GM19452 (cell line): ENCODE measurements at regions not wholly inside any gene's neighbourhood (a gene's known extent, or its start where the extent isn't known, plus 50 kb on each side); places are given as distances from the start of the nearest gene placed in this dataset.
A peak's percentile ranks its signal among the peaks of the same experiment; 100 is the strongest.

Experiments used
- ATAC-seq: cut with Tn5 transposase; IDR thresholded peaks from one replicate; pipeline ENCODE4 v1.9.1; 2021; ENCODE audit not compliant: unreplicated experiment

DNA sequence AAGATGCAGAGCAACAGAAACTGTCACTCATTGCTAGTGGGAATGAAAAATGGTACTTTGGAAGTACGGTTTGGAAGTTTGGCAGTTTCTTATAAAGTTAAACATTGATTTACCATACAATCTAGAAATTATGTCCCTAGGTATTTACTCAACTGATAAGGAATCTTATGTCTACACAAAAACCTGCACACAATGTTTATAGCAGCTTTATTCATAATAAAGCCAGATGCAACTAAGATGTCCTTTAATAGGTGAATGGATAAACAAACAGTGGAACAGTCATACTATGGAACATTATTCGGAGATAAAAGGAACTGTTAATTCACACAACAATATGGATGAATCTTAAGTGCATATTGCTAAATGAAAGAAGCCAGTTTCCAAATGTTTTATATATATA is 96.2 kb upstream of the SIRPA start:
- no peak for ATAC-seq

DNA sequence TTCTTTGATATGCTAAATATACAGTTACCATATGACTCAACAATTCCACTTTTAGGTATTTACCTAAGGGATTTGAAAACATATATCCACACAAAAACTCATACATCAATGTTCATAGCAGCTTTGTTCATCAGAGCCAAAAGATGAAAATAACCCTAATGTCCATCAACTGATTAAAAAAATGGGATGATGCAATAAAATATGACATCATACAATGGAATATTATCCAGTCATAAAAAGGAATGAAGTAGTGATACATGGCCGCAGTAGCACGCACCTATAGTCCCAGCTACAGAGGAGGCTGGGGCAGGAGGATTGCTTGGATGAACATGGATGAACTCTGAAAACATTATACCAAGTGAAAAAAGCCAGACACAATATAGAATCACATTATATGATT is 101.4 kb upstream of the SIRPA start:
- ATAC-seq = no peak

DNA sequence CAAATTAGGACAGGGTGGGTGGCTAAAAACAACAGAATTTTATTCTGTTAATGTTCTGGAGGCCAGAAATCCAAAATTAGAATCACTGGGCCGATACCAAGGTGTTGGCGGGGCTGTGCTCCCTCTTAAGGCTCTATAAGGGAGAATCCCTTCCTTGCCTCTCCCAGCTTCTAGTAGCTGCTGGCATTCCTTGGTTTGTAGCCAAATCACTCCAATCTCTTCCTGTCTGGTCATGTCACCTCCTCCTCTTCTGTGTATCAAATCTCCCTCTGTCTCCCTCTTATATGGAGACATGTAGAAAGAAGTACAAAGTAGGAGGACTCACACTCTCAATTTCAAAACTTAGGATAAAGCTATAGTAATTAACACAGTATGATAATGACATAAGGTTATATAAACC is 102.9 kb upstream of the SIRPA start:
- no peak for ATAC-seq

DNA sequence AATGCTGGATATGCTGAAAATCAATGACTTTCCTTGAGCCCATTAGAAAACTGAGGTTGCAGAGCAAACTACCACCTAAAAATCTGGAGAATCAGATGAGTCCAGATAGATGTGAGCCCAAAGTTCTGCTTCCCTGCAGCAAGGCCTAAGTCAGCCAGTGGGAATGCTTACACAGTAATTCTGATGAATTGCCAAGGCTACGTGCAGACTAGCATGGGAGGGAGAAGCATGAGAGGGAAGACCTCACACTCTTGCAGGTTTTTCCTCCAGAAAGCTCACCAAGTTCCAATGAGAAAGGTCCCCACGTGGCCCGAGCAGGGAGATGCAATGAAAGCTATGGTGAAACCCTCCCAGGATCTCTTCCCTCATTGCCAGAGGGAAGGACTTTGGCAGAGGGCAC is 104.8 kb upstream of the SIRPA start:
- ATAC-seq = no peak

DNA sequence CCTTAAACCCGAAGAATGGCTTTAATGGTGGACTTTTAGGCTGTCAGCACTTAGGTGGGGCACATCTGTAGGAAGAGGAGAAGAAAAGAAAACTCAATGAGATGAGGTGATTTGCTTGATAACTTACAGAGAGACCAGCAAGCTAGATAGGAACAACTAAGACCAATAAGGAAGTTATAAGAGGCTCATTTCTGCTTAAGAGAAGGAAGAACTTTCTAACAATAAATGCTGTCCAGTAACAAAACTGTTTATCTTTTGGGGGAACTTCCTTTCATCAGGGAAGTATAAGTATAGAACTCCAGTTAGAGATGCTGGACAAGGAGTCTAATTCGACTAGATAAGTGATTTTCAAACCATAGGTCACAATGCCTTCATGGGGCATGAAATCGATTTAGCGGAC is 107.2 kb upstream of the SIRPA start:
- ATAC-seq = no peak

DNA sequence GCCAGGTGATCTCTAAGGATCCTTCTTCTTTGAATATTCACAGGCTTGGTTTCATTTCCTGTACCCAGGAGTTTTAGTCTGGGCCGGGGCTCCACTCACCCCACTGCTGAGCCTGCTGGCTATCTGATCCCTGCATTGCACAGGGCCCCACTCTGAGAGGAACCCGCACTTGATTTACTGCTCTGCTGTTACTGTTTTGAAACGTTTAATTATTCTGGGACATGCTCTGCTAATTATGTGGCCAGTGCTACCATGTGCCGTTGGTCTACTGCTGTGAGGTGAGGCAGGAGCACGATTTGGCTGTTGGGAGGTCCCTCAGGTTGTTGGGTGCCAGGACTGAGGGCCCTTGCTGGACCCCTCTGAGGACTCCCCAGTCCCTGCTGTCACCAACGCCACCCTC is 108.7 kb upstream of the SIRPA start:
- no peak for ATAC-seq

DNA sequence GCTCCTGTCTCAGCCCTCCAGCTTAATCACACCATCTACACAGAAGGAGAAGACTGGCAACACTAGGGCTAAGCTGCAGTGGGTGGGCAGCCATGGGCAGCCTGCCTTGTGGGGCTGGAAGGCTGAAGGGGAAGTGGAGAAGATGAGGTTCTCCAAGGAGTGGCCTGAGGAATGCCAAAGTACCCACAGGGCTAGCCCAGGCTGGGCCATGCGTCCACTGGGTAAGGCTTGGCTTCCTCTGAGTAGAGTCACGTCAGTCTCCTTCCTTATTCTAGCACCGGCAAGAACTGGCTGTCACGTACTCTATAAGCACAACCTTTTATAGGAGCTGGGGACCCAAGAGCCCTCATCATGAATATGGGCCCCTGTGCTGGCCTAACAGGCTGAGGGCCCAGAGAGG is 110.6 kb upstream of the SIRPA start:
- no peak for ATAC-seq

DNA sequence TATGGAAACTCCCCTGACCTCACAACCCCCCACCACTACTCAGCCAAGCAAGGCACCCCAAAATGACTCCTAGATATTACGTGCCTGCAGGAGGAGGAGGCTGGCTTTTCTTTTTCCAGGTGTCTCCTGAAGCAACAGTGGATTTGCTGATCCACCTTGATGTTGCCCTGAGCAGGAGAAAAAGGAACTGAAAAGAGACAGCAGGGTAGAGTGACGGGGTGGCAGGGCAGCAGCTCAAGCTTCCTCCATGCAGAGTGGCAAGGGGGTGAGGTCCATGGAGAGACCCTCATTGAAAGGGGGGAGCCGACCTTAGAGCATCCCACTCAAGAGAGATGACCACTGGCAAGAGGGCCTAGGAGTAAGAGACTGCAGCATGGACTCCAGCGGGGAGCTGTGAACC is 112.0 kb upstream of the SIRPA start:
- ATAC-seq = no peak

DNA sequence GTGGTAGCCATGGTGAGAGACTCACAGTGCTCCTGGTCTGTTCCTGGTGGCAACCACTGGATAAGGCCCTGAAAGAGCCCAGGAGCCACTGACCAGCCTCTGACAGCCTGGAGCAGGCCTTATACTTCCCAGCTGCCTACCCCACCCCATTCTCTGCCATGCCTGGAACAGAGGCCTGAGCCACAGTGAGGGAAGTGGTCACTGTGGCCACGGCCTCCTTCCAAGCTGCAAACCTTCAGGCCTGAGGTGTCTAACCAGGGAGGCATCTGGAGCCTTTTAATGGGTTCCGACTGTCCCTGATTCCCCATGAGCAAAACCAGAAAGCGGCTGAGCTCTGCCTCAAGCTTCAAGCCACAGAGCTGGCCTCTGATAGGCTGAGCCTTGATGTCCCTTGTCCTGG is 113.0 kb upstream of the SIRPA start:
- no peak for ATAC-seq

DNA sequence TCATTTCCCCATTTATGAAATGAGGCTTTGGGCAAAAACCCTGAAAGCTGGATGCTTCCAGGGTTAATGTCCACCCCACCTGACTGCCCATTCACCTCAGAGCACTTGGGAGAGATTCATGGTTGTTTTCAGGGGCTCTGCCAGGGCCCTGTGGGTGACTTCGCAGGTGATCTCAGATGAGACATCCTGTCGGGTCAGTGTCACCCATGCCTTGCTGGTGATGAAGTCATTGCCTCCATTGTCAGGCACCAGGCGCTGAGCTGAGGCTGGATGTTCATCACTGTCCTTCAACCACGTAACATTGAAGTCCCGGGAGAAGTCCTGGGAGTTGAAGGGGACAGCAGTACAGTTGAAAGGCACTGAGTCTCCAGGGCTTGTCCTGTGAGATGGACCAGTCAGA is 115.6 kb upstream of the SIRPA start:
- ATAC-seq = no peak

DNA sequence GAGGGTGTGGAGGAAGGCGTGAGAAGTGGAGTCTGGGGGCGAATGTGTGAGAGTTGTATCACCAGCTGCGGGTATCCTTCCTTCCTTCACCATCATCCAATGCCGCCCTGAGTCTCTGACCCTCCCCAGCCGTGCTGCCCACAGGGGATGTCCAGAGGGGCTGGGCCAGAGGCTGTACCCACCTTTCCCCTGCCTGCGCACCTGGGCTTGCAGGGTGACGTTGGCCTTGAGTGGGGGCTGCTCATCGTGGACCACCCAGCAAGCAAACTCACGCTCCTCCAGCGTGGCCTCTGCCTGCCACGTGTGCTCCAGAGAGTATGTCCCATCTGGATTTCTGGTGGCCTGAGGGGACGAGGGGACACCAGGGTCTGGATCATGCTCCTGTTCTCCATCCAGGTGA is 116.9 kb upstream of the SIRPA start:
- no peak for ATAC-seq

DNA sequence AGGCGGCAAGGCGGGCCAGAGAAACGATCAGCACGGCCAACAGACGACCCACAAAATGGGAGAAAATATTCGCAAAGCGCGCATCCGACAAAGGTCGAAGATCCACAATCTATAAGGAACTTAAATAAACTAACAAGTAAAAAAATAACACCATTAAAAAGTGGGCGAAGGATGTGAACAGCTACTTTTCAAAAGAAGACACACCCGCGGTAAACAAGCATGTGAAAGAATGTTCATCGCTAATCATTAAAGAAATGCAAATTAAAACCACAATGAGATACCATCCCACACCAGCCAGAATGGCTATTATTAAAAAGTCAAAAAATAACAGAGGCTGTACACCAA is 117.8 kb upstream of the SIRPA start:
- no peak for ATAC-seq

DNA sequence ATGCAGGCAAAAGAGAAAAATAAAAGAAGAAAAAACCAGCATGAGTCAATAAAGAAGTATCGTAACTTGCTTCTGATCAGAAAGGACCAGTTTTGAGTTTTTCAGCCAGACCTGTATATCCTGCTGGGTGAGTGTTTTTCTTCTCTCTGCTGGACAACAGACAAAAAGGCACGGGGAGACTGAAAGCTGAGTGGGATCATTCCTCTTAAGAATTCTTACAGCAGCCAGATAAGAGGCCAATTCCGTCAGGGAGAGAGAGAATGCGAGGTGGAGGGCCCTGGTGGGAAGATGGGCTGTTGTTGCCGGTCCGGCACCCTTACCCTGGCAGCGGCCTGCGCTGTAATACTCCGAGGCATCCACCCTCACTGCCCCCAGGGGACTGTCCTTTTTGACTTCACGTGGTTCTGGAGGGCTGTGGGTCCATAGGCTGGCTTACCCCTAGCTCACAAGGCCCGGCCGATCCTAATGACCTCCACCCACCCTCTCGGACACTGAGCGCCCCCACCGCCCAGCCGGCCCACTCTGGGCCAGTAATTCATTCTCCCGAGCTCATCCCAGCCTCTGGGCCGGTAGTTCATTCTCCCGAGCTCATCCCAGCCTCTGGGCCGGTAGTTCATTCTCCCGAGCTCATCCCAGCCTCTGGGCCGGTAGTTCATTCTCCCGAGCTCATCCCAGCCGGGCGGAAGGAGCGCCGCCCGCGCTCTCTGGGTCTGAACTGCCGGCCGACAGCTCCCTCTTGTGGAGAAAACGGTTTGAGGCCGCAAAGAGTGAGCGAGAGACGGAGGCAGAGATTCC is 118.3 kb upstream of the SIRPA start:
- no peak for ATAC-seq

DNA sequence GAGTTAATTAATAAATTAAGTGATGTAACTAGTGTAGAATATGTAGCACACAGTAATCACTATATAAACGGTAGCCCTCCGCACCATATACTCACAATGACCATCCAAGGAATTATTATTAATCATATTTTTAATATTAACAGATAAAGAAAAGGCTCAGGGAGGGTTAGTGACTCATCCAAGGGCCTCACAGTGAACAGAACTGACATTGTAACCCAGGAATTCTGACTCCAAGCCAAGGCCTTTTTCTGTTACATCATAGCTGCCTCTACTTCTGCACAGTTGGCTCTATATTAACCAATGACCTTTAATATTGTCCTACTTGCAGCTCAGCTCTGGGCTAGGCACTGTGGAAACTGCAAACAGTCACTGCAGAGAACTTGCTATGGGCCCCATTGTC is 117.5 kb upstream of the SIRPG start:
- no peak for ATAC-seq

DNA sequence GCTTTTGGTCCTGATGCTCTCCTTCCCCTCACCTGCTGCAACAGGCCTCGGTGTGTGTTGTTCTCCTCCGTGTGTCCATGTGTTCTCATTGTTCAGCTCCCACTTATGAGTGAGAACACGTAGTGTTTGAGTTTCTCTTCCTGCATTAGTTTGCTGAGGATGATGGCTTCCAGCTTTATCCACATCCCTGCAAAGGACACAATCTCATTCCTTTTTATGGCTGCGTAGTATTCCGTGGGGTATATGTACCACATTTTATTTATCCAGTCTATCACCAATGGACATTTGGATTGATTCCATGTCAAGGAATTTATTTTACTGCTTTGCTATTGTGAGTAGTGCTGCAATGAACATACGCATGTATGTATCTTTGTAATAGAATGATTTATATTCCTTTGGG is 116.9 kb upstream of the SIRPG start:
- ATAC-seq = no peak

DNA sequence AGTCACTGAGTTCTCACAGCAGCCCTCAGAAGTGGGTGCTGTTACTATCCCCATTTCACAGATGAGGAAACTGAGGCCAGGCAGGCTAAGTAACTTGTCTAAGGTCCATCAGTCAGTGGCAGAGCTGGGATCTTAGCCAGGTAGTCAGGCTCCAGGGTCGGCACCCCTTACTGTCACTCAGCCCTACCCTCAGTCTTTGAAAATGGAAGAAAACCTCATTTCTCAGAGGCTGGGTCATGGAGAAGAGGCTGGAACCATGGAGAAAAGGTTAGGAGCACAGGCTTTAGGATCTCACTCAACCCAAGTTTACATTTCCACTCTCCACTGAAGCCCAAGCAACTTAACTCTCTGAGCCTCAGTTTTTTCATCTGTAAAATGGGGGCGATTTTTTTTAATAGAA is 116.2 kb upstream of the SIRPG start:
- ATAC-seq = no peak

DNA sequence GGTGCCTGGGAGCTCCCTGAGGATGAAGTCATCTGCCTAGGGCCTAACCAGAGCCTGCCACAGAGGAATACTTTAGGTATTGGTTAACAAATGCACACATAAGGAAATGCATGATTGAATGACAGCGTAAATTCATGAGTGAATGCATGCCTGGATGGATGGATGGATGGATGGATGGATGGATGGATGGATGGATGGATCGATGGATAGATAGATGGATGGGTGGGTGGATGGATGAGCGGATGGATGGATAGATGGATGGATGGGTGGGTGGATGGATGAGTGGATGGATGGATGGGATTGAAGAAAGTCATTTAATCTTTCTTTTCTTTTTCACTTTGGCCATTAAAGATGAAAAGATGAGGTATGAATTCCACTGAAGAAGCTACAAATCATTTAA is 111.9 kb upstream of the SIRPG start:
- no peak for ATAC-seq

DNA sequence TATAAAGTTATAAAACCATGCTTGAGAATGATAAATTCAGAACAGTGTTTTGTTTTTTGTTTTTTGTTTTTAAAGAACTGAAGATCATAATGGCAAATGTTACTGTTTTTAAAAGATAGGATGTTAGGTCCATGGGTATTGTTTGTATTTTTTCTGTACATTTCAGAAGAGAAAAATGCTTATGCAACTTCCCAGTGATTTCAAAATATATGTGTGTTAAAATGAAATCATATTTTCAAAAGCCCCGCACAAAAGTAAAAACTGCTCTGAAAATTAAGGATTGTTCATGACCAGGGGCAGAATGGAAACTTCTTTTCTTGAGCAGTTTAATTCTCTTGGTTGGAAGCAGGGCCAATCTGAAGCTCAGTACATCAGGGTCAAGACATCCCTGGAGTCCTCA is 109.2 kb upstream of the SIRPG start:
- ATAC-seq = no peak

DNA sequence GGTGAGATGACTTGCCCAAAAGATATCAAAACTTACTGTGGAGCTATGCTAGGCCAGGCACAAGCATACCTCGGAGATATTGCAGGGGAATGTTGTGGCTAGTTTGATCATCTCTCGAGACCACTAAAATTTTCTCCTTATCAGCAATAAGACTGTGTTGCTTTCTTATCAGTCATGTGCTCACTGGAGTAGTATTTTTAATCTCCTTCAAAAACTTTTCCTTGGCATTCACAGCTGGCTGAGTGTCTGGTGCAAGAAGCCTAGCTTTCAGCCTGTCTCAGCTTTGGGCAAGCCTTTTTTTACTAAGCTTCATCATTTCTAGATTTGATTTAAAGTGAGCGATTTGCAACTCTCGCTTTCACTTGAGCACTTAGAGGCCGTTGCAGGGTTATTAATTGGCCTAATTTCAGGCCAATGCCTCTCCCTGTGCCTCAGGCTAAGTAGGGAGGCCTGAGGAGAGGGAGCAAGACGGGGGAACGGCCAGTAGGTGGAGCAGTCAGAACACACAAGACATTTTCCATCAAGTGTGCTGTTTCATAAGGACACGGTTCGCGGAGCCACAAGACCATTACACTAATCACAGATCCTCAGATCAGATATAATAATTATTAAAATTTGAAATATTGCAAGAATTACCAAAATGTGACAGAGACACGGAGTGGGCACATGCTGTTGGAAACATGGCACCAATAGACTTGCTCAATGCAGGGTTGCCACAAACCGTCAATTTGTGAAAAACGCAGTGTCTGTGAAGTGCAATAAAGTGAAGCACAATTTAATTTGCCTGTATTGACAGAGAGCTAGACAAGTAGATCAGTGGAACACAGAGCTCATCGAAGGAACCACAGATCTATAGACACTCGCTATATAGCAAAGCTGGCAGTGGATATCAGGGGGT is 106.8 kb upstream of the SIRPG start:
- peak; percentile 74 for ATAC-seq

DNA sequence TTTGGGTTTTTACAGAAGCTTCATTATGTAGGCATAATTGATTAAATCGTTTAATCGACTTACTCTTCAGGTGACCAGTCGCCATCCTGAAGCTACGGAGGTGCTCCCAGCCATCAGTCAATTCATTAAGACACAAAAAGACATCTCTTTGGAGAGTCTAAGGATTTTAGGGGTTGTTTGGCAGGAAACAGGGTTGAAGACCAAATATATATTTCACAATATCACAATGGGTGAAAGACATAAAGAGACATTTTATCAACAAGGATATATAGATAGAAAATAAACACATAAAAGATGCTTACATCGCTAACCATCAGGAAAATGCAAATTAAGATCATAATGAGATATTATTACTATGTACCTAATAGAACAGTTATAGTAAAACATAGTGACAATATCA is 104.0 kb upstream of the SIRPG start:
- ATAC-seq = no peak

DNA sequence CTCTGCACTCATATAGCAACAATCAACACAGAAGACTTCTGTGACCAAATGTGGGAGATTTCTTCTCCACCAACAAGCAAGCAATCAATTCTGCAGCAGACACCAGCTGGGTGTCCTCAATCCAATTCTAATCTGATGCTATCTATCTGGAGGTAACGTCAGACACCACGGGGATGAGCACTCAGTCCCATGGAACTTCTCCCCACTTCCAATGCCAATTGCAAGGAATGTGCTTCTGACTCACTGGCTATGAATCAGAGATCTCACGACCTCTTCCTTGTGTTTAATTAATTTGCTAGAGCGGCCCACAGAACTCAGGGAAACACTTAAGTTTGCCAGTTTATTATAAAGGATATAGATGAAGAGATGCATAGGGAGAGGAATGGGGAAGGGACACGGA is 103.5 kb upstream of the SIRPG start:
- ATAC-seq = no peak

DNA sequence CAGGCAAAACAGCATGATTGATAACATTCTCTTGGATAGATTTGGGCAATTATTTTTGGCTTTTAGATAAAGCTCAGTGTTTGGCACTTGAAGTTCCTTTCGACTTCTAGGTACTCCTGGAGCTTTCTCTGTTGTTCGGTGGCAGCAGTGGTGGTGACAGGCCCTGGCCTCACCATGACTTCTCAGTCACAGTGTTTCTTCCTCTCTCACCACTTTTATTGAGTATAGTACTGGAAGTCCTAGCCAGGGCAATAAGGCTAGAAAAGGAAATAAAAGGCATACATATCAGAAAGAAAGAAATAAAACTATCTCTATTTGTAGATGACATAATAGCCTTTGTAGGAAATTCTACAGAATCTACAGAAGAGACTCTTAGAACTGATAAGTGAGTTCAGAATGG is 101.2 kb upstream of the SIRPG start:
- ATAC-seq = no peak
